Gastroesophageal sphincter (tissue), 3 donors: ENCODE measurements at regions not wholly inside any gene's neighbourhood (a gene's known extent, or its start where the extent isn't known, plus 50 kb on each side); places are given as distances from the start of the nearest gene placed in this dataset.

Experiments
- CTCF ChIP-seq, 4 experiments: fragments of 200-600 bp in 2 of 4; fragments of 450-650 bp in 2 of 4; sonication (generic) in 1 of 4; IDR thresholded peaks; one replicate each; pipeline ENCODE4 v1.5.1; 2017 to 2019; ENCODE audit warnings: antibody characterized with exemption in 4 of 4, mild to moderate bottlenecking in 2 of 4, moderate library complexity in 2 of 4
- POLR2A ChIP-seq, 2 donors: fragments of 450-650 bp; IDR thresholded peaks; one replicate each; pipeline ENCODE4 v1.6.1; 2017; ENCODE audit warnings: antibody characterized with exemption in 2 of 2, mild to moderate bottlenecking in 2 of 2, moderate library complexity in 1 of 2

GRCh38 chr2:175662335-175662734 is 339.7 kb downstream of the LNPK start:
- TF ChIP-seq CTCF (IDR thresholded peaks at IDR 0.05) (no peak), POLR2A (IDR thresholded peaks at IDR 0.05) (no peak)
